ENCODE measurements at regions not wholly inside any gene's neighbourhood (a gene's known extent, or its start where the extent isn't known, plus 50 kb on each side); places are given as distances from the start of the nearest gene placed in this dataset.

- no peak for TF ChIP-seq POLR2A (IDR thresholded peaks at IDR 0.05)
- no peak for TF ChIP-seq CTCF (IDR thresholded peaks at IDR 0.05)
- TF ChIP-seq EP300 (IDR thresholded peaks at IDR 0.05), result no peak
Observed at GRCh38 chr2:37830636-37831035, 94.5 kb upstream of the RMDN2 start.
